ENCODE measurements at regions not wholly inside any gene's neighbourhood (a gene's known extent, or its start where the extent isn't known, plus 50 kb on each side); places are given as distances from the start of the nearest gene placed in this dataset.
A peak's percentile ranks its signal among the peaks of the same experiment; 100 is the strongest.

DNA sequence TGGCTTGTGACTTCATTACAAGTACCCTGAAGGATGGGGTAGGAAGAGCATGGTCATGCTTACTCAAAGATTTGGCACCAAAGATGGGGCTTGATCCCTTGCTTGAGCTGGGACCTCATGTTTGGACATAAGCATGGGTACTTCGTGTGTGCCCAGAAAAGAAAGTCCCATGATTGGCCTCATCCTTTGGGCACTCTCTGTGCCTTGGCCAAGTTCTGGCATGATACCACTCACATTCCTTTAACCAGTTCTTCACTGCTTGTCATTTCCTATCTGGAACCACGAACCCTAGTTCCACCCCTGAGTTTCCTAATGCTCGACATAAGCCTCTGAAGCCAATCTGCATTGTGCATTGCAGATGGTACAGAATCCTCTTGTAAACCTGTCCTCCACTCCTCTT, 107.0 kb downstream of the NAV1 start:
- no peaks in the 10 kb centered on the region for H3K9me3 ChIP-seq
- no peak overlapping the region for H3K9ac ChIP-seq
- H3K4me2 ChIP-seq: peak overlapping the region; percentile 93; the same call in 1 of the 2 replicates
- no peak overlapping the region for H3K4me3 ChIP-seq
- peaks cover 54% of the 10 kb centered on the region; the same call in 1 of the 2 replicates for H4K20me1 ChIP-seq
- no peak overlapping the region for H3K27ac ChIP-seq
- no peaks in the 10 kb centered on the region for H3K27me3 ChIP-seq
- peaks cover 23% of the 10 kb centered on the region for H3K36me3 ChIP-seq
- no peak for TF ChIP-seq Cebpa-rat (IDR thresholded peaks at IDR 0.05)
- peaks cover 48% of the 10 kb centered on the region for H3K4me1 ChIP-seq

DNA sequence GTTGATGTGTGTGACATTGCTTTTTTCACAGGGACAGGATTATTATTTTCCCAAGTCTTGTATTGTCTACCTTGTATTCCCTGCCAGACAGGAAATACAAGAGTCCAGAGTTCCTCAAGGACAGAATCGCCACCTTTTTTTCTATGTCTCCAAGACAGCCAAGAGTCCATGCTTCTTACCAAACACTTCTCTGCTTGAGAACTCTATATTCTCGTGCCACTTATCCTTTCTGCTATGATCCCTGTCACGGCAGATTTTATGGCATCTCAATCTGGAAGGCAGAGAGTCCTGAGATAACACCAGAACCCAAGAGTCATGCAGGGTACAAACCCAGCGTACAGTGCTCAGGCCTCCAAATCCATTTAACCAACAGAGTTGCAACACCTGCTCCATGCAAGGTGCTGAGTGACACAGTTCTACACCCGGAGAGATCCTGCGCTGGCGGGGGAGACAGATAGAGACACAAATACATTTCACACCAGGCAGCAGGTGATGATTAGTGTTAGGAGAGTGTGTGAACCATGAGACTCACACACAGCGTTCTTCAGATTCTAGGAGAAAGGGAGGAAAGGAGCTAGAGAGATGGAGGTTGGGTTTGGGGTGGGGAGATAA, 107.6 kb downstream of the NAV1 start:
- H4K20me1 ChIP-seq: peaks cover 54% of the 10 kb centered on the region
- peaks cover 54% of the 10 kb centered on the region for H3K4me1 ChIP-seq
- H3K4me2 ChIP-seq: peak overlapping the region; percentile 93

DNA sequence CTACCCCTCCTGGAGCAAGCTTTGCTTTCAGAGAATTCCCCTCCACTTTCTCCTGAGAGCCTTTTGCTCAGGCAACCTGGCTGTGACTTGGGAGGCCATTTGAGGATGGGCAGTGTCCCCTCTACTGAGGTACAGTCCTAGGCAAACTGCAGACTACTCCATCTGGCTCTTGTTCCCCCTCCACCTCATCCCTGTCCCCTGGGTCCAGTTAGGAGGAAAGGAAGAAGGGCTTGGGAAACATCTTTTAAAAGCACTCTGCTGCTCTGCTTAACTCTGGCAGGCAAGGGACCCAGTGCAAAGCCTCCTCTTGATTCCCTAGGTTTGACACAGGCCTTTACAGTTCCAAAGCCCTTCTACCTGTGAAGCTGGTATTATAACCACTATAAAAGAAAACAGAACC, 108.2 kb downstream of the NAV1 start:
- peak overlapping the region; percentile 93 for H3K4me2 ChIP-seq
- no peaks in the 10 kb centered on the region for H3K27me3 ChIP-seq
- H3K4me3 ChIP-seq: no peak overlapping the region; the same call in 1 of the 2 replicates
- H4K20me1 ChIP-seq: peaks cover 60% of the 10 kb centered on the region
- TF ChIP-seq Cebpa-rat (IDR thresholded peaks at IDR 0.05): no peak
- peaks cover 59% of the 10 kb centered on the region for H3K4me1 ChIP-seq
- no peak overlapping the region for H3K27ac ChIP-seq
- 0 out of 2 replicates have a peak overlapping the region, but pooled peaks have one; percentile 76 for H3K9ac ChIP-seq
- H3K9me3 ChIP-seq: no peaks in the 10 kb centered on the region
- H3K36me3 ChIP-seq: peaks cover 17% of the 10 kb centered on the region

More for the DNA sequence above, 107.6 kb downstream of the NAV1 start:
- Histone ChIP-seq H3K4me3 (no peak overlapping the region), H3K9ac (no peak overlapping the region), H3K27ac (no peak overlapping the region), H3K27me3 (no peaks in the 10 kb centered on the region), H3K9me3 (no peaks in the 10 kb centered on the region), H3K36me3 (peaks cover 17% of the 10 kb centered on the region)
- no peak for TF ChIP-seq Cebpa-rat (IDR thresholded peaks at IDR 0.05)

DNA sequence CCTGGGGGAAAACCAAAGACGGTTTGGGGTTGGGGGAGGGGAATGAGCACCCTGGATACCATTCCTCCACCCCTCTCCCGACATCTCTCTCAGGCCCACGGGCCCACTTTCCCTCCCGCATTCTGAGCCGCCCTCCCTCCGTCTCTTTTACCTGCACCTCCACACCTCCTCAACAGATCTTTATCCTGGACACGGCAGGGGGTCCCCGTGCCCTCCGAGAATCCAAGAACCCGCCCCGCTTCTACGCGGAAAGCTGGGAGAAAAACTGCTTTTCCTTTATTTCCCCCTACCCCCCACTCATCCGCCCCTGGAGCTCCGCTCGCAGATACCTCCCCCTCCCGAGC, 108.8 kb downstream of the NAV1 start:
- Histone ChIP-seq H3K4me1 (peaks cover 65% of the 10 kb centered on the region), H3K9me3 (no peaks in the 10 kb centered on the region), H4K20me1 (peaks cover 66% of the 10 kb centered on the region), H3K36me3 (peaks cover 22% of the 10 kb centered on the region), H3K27me3 (no peaks in the 10 kb centered on the region), H3K4me2 (peak overlapping the region; percentile 93), H3K9ac (peak overlapping the region; percentile 76), H3K4me3 (peak overlapping the region; percentile 72), H3K27ac (no peak overlapping the region)
- TF ChIP-seq Cebpa-rat (IDR thresholded peaks at IDR 0.05): no peak

DNA sequence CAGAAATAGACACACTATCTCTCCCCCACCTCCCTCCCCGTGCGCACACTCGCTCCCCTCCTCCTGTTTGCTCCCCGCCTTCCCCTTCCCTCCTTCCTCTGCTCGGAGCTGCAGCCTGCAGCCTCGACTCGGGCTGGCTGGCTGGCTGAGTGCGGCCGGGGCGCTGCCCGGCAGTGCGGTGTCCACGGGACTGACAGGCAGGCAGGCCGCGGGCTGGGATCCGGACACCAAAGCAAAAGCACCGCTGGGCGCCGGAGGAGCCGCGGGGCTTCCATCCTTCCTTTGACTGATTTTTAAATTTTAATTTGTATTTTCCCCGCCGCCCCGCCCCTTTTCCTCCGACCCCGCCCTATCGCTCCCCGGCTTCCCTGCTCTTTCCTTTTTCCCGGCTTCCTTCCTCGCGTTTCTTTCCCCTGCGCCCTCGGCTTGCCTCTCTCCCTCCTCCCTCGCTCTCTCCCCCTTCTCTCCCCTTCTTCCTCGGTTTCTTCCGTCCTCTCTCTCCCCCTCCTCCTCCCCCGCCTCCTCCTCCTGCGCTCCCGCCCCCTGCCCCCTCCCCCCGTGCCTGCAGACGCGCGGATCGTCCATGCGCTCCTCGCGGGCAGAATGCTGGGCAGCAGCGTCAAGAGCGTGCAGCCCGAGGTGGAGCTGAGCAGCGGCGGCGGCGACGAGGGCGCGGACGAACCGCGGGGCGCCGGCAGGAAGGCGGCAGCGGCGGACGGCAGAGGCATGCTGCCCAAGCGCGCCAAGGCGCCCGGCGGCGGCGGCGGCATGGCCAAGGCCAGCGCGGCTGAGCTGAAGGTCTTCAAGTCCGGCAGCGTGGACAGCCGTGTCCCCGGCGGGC, 109.4 kb downstream of the NAV1 start:
- Histone ChIP-seq H3K4me1 (peaks cover 71% of the 10 kb centered on the region), H3K27ac (0 out of 2 replicates have a peak overlapping the region, but pooled peaks have one; percentile 22), H4K20me1 (peaks cover 72% of the 10 kb centered on the region), H3K9me3 (no peaks in the 10 kb centered on the region), H3K4me2 (peak overlapping the region; percentile 93), H3K4me3 (peak overlapping the region; percentile 72), H3K27me3 (no peaks in the 10 kb centered on the region), H3K9ac (peak overlapping the region; percentile 76), H3K36me3 (peaks cover 21% of the 10 kb centered on the region)
- TF ChIP-seq Cebpa-rat (IDR thresholded peaks at IDR 0.05): no peak

DNA sequence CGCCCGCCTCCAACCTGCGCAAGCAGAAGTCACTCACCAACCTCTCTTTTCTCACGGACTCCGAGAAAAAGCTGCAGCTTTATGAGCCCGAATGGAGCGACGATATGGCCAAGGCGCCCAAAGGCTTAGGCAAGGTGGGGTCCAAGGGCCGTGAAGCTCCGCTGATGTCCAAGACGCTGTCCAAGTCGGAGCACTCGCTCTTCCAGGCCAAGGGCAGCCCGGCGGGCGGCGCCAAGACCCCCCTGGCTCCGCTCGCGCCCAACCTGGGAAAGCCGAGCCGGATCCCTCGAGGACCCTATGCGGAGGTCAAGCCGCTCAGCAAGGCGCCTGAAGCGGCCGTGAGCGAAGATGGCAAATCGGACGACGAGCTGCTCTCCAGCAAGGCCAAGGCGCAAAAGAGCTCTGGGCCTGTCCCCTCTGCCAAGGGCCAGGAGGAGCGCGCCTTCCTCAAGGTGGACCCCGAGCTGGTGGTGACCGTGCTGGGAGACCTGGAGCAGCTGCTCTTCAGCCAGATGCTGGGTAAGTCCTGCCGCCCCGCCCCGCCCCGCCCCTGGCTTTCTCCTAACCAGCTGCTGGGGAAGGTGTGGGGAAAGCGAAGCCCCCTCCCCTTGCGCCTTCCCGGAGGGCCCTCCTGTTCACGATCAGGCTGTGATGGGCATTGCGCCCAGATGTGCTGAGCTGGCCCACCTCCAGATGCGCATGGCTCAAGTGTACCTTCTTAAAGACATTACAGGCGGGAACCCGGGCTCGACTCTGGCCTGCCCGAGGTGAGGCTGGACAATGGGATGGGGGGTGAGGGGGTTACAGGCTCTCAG, 110.2 kb downstream of the NAV1 start:
- Histone ChIP-seq H3K4me1 (peaks cover 80% of the 10 kb centered on the region), H3K27me3 (no peaks in the 10 kb centered on the region), H3K9me3 (no peaks in the 10 kb centered on the region), H3K4me3 (peak overlapping the region; percentile 72), H3K9ac (peak overlapping the region; percentile 71), H3K36me3 (peaks cover 14% of the 10 kb centered on the region), H3K4me2 (peak overlapping the region; percentile 93), H4K20me1 (peaks cover 80% of the 10 kb centered on the region), H3K27ac (peak overlapping the region; percentile 71; the same call in 1 of the 2 replicates)
- TF ChIP-seq Cebpa-rat (IDR thresholded peaks at IDR 0.05): no peak

DNA sequence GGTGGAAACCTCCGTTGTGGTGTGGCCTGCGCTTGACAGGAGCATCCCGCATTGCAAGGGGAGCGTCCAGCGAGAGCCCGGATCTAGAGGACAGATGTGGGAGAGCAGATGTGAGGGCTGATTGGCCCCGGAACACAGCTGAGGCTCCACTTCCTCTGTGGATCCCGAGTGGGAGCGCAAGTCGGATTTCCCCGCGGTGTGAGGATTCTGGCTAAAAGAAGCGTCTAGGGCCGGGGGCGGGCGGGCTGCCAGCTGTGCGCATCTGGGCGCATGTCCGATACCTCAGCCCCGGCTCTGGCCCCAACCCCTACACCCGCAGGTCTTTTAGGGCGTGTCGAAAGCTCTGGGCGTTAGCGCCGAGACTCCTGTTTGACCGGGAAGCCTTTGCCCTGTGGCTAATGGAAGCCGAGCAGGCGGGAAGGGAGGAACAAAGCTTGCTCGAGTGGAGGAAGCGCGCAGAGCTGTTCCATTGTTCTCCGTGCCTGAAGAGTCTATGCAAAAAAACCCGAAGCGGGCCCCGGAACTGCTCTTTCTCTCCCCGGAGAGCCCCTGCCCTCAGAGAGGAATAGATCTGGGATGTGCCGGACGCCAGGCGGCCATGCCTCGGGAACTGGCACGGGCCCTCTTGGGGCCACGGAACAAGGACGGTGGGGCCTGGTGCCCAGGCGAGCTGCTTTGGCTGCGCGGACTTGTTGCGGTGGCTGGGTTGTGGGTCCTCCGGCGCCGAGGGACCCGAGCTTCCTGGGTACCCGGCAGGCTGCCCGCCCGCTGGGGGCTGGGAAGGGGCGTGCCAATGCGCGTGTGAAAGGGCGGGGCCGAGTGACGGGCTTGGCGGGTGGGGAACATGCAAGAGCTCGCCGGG, 111.1 kb downstream of the NAV1 start:
- H4K20me1 ChIP-seq: peaks cover 82% of the 10 kb centered on the region
- no peaks in the 10 kb centered on the region for H3K9me3 ChIP-seq
- no peak for TF ChIP-seq Cebpa-rat (IDR thresholded peaks at IDR 0.05)
- H3K4me3 ChIP-seq: peak overlapping the region; percentile 72
- peak overlapping the region; percentile 93 for H3K4me2 ChIP-seq
- H3K27me3 ChIP-seq: no peaks in the 10 kb centered on the region
- peaks cover 88% of the 10 kb centered on the region for H3K4me1 ChIP-seq
- H3K9ac ChIP-seq: peak overlapping the region; percentile 71
- H3K36me3 ChIP-seq: 0 out of 2 replicates have a peak, but pooled peaks cover 6% of the 10 kb centered on the region
- H3K27ac ChIP-seq: peak overlapping the region; percentile 71

DNA sequence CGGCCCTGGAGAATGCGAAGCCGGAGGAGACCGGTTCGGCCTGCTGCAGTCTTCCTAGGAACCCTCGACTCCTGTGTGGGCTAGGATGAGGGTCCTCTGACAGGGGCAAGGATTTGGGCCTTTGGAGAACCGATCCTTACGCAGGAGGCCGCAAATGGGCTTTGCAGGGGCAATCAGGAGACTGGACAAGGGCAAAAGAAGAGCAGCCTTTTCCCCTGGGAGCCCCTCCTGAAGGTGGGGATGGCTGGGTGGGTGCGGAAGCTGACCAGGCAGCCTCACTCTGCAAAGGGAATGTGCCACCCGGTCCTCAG, 111.7 kb downstream of the NAV1 start:
- 0 out of 2 replicates have a peak, but pooled peaks cover 6% of the 10 kb centered on the region for H3K36me3 ChIP-seq
- no peaks in the 10 kb centered on the region for H3K9me3 ChIP-seq
- H3K27ac ChIP-seq: peak overlapping the region; percentile 71
- H4K20me1 ChIP-seq: peaks cover 88% of the 10 kb centered on the region
- H3K4me3 ChIP-seq: peak overlapping the region; percentile 72
- no peaks in the 10 kb centered on the region for H3K27me3 ChIP-seq
- TF ChIP-seq Cebpa-rat (IDR thresholded peaks at IDR 0.05): no peak
- peak overlapping the region; percentile 71 for H3K9ac ChIP-seq
- peak overlapping the region; percentile 93 for H3K4me2 ChIP-seq
- H3K4me1 ChIP-seq: peaks cover 94% of the 10 kb centered on the region

DNA sequence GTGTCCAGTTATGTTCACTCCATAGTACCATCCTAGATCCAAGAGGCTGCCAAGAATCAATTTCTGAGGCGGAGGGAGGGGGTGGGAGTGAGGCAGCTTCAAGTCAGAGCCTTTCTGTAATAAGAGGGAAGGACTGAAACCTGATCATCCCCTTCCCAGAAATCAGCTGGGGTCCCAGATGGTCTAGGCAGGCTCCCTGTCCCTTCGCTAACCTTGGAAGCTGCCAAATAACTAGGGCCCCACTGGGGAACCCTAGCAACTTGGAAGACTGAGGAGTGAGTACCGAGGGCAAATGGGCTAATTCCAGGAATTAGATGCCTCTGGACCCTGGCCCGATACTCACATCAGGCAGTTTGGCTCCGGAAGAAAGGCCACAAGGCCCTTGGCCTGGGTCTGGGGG, 113.3 kb downstream of the NAV1 start:
- H3K9ac ChIP-seq: no peak overlapping the region
- H3K27ac ChIP-seq: peak overlapping the region; percentile 71
- TF ChIP-seq Cebpa-rat (IDR thresholded peaks at IDR 0.05): no peak
- peaks cover 93% of the 10 kb centered on the region for H3K4me1 ChIP-seq
- H3K27me3 ChIP-seq: no peaks in the 10 kb centered on the region
- H3K4me2 ChIP-seq: peak overlapping the region; percentile 93
- no peak overlapping the region for H3K4me3 ChIP-seq
- H3K36me3 ChIP-seq: peaks cover 17% of the 10 kb centered on the region; the same call in 1 of the 2 replicates
- no peaks in the 10 kb centered on the region for H3K9me3 ChIP-seq
- H4K20me1 ChIP-seq: peaks cover 88% of the 10 kb centered on the region
